Chondrocyte (in vitro differentiated cells): ENCODE measurements at regions not wholly inside any gene's neighbourhood (a gene's known extent, or its start where the extent isn't known, plus 50 kb on each side); places are given as distances from the start of the nearest gene placed in this dataset.

Experiments
- DNase-seq: peaks from one replicate; pipeline ENCODE4 v3.0.0; 2021; ENCODE audit warnings: mixed read lengths, low spot score
- H3K27ac Mint-ChIP-seq: one replicate; pipeline ENCODE4 v1.8.0; 2021; ENCODE audit warnings: mild to moderate bottlenecking, moderate library complexity, mixed read lengths; ENCODE audit not compliant: unreplicated experiment
- H3K27me3 Mint-ChIP-seq: 2 replicates; pipeline ENCODE4 v1.8.0; 2021; ENCODE audit warnings: low read depth, mixed read lengths
- H3K36me3 Mint-ChIP-seq: 2 replicates; pipeline ENCODE4 v1.8.0; 2021; ENCODE audit warnings: low read depth, mixed read lengths
- H3K4me1 Mint-ChIP-seq: 2 replicates; pipeline ENCODE4 v1.8.0; 2021; ENCODE audit warnings: low read depth, mild to moderate bottlenecking, mixed read lengths
- H3K4me3 Mint-ChIP-seq: one replicate; pipeline ENCODE4 v1.8.0; 2021; ENCODE audit warnings: mild to moderate bottlenecking, moderate library complexity, mixed read lengths; ENCODE audit not compliant: unreplicated experiment
- H3K9me3 Mint-ChIP-seq: 2 replicates; pipeline ENCODE4 v1.8.0; 2021; ENCODE audit warnings: low read depth, mixed read lengths
- TF ChIP-seq, protein P1 (sequence below): fragments of 200-600 bp; sonication (generic); IDR thresholded peaks from 2 replicates; pipeline ENCODE4 v1.5.0; 2021; ENCODE audit warnings: antibody characterized with exemption, mild to moderate bottlenecking, moderate library complexity

DNA sequence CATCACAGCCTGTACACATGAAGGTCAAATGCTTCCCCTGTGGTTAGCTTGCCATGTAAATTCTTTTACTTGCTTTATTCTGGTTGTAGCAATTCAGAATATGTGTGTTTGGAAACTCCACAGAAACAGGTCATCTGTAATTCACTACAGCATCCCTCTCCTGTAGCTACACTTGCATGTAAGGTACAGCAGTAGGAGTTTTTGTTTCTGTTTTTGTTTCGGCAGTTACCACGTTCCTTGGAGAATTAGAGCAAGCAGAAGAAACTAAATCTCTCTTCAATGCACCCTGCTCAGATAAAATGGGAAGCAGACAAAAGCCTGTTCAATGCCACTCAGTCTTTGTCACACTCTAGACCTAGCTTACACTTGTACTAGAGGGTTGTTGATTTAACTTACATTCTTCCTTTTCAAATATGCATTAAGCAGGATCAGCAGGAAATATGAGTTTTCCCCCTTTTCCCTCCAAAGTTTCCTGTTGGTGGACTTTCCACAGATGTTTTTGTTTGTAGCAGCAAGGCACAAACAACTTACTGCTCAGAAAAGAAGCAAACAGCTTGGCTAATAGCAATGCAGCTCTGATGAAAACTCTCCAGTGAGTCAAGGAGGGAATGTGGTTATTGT is 80.9 kb downstream of the YIPF5 start:
- H3K27me3 Mint-ChIP-seq: peaks cover 2% of the 10 kb centered on the region
- peaks cover 17% of the 10 kb centered on the region for H3K4me1 Mint-ChIP-seq
- H3K4me3 Mint-ChIP-seq: no peak overlapping the region
- no peaks in the 10 kb centered on the region for H3K36me3 Mint-ChIP-seq
- TF ChIP-seq, protein P1, sequence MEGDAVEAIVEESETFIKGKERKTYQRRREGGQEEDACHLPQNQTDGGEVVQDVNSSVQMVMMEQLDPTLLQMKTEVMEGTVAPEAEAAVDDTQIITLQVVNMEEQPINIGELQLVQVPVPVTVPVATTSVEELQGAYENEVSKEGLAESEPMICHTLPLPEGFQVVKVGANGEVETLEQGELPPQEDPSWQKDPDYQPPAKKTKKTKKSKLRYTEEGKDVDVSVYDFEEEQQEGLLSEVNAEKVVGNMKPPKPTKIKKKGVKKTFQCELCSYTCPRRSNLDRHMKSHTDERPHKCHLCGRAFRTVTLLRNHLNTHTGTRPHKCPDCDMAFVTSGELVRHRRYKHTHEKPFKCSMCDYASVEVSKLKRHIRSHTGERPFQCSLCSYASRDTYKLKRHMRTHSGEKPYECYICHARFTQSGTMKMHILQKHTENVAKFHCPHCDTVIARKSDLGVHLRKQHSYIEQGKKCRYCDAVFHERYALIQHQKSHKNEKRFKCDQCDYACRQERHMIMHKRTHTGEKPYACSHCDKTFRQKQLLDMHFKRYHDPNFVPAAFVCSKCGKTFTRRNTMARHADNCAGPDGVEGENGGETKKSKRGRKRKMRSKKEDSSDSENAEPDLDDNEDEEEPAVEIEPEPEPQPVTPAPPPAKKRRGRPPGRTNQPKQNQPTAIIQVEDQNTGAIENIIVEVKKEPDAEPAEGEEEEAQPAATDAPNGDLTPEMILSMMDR: no peak
- no peak overlapping the region for H3K27ac Mint-ChIP-seq
- H3K9me3 Mint-ChIP-seq: no peaks in the 10 kb centered on the region
- no peak for DNase-seq

DNA sequence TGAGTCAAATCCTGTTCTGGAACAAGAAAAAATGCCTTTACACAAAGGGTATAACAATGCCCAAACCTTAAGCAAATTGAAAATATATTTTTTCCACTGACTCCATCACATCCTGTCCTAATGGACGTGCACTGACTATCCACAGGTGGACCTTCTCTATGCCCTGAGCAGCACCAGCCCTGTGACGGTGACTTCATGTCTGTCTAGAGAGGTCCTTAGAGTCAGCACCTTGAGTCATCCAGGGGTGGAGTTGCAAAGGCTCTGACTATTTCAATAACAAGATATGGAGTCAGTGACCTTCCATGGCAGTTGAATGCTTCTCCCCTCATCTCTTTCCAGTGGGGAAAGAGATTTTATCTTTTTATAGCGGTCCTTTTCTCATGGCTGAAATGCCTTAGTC is 78.0 kb downstream of the YIPF5 start:
- Mint-ChIP-seq H3K27ac (no peak overlapping the region), H3K4me1 (peaks cover 17% of the 10 kb centered on the region)

DNA sequence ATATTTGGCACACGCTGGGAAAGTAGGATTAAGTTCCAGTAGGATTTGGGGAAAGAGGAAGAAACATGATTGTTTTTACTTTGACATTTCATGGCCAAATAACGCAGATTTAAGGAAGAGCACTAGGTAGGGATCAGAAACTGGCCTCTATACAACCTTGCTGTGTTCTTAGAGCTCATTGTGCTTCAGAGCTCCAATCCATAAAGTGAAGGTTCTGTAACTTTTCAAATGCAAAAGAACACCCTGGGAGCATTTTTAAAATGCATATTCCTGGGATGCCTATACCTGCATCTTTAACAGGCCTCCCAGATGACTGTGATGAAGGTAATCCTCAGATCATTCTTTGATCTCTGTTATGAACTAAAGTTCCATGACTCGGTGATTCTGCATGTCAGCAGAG is 77.1 kb downstream of the YIPF5 start:
- Mint-ChIP-seq H3K9me3 (peaks cover 11% of the 10 kb centered on the region), H3K4me3 (no peak overlapping the region), H3K27ac (no peak overlapping the region), H3K36me3 (peaks cover 4% of the 10 kb centered on the region), H3K27me3 (peaks cover 2% of the 10 kb centered on the region), H3K4me1 (peaks cover 17% of the 10 kb centered on the region)
- no peak for DNase-seq
- TF ChIP-seq, protein P1: no peak

More for the DNA sequence above, 78.0 kb downstream of the YIPF5 start:
- Mint-ChIP-seq H3K4me3 (no peak overlapping the region), H3K36me3 (peaks cover 4% of the 10 kb centered on the region), H3K27me3 (peaks cover 2% of the 10 kb centered on the region), H3K9me3 (peaks cover 11% of the 10 kb centered on the region)
- TF ChIP-seq, protein P1: no peak
- DNase-seq: no peak

DNA sequence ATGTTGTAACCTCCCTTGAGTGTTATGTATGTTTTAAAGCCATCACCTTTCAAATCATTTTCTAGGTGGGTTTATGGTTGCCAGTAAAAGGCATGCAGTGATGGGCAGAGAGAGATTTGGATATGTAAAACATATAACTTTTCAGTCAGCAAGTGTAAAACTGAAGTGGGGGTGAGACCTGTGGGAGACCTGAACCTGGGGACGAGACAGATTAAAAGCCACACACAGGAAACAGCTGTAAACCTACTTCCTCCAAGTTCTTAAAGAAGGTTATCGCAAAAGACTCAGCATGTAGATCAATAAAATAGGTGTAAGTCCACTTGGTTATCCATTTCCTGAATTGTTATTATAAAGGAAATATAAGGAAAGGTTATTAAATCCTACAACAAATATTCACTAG is 76.6 kb downstream of the YIPF5 start:
- H3K4me1 Mint-ChIP-seq: peaks cover 12% of the 10 kb centered on the region
- peaks cover 2% of the 10 kb centered on the region for H3K27me3 Mint-ChIP-seq
- no peak for DNase-seq
- H3K4me3 Mint-ChIP-seq: no peak overlapping the region
- TF ChIP-seq, protein P1: no peak
- H3K36me3 Mint-ChIP-seq: peaks cover 4% of the 10 kb centered on the region
- H3K27ac Mint-ChIP-seq: no peak overlapping the region
- peaks cover 11% of the 10 kb centered on the region for H3K9me3 Mint-ChIP-seq

DNA sequence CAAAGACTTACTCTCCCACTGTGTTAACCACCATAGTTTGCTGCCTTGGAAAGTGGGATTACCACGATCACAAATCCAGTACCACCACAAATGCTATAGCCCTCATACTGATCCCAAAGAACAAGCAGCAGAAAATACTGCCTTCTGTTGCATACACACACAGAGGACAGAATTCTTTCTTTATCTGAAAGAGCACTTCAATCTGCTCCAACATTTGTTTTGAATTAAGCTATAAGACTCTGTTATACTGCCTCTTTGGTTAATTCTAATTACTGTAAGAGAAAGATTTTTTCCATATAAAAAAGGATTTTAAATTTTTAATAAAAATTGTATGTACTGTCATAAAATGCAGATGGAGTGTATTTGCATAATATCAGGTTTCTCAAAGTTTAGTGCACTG is 69.8 kb downstream of the YIPF5 start:
- Mint-ChIP-seq H3K9me3 (peaks cover 5% of the 10 kb centered on the region), H3K27me3 (no peaks in the 10 kb centered on the region), H3K4me1 (no peaks in the 10 kb centered on the region), H3K4me3 (no peak overlapping the region), H3K27ac (no peak overlapping the region), H3K36me3 (no peaks in the 10 kb centered on the region)
- no peak for DNase-seq
- TF ChIP-seq, protein P1: no peak
